ENCODE measurements at regions not wholly inside any gene's neighbourhood (a gene's known extent, or its start where the extent isn't known, plus 50 kb on each side); places are given as distances from the start of the nearest gene placed in this dataset.

- no peak for DNase-seq (ENCODE audit: low spot score)
These were observed 52.5 kb upstream of the TTC29 start for GRCh38 chr4:146998157-146998556.

- no peak for DNase-seq (ENCODE audit: low spot score)
These were observed 58.5 kb upstream of the TTC29 start for GRCh38 chr4:147003956-147004809.

- DNase-seq (ENCODE audit: low spot score): no peak
These were observed 60.6 kb upstream of the TTC29 start for GRCh38 chr4:147006229-147006628.

GRCh38 chr4:147009875-147010274, 64.2 kb upstream of the TTC29 start:
- no peak for DNase-seq (ENCODE audit: low spot score)

- no peak for DNase-seq (ENCODE audit: low spot score)
These were observed 65.7 kb upstream of the TTC29 start for GRCh38 chr4:147011411-147011810.

GRCh38 chr4:147012059-147012707, 66.5 kb upstream of the TTC29 start:
- no peak for DNase-seq (ENCODE audit: low spot score)

GRCh38 chr4:147014946-147015345, 69.3 kb upstream of the TTC29 start:
- no peak for DNase-seq (ENCODE audit: low spot score)

GRCh38 chr4:147015491-147015890, 69.8 kb upstream of the TTC29 start:
- DNase-seq (ENCODE audit: low spot score): no peak

- DNase-seq (ENCODE audit: low spot score): no peak
These were observed 71.4 kb upstream of the TTC29 start for GRCh38 chr4:147017081-147017480.

- peak; percentile 67 for DNase-seq (ENCODE audit: low spot score)
These were observed 73.4 kb upstream of the TTC29 start for GRCh38 chr4:147019091-147019490.

GRCh38 chr4:147020456-147020855, 74.8 kb upstream of the TTC29 start:
- no peak for DNase-seq (ENCODE audit: low spot score)

GRCh38 chr4:147025042-147025441, 79.4 kb upstream of the TTC29 start:
- no peak for DNase-seq (ENCODE audit: low spot score)

- DNase-seq (ENCODE audit: low spot score): no peak
These were observed 83.6 kb upstream of the TTC29 start for GRCh38 chr4:147029296-147029695.

- DNase-seq (ENCODE audit: low spot score): peak; percentile 65
These were observed 88.7 kb upstream of the TTC29 start for GRCh38 chr4:147034372-147034771.

GRCh38 chr4:147037069-147037468, 91.4 kb upstream of the TTC29 start:
- DNase-seq (ENCODE audit: low spot score): no peak

GRCh38 chr4:147039976-147040575, 94.4 kb upstream of the TTC29 start:
- no peak for DNase-seq (ENCODE audit: low spot score)

GRCh38 chr4:147040874-147041273, 95.2 kb upstream of the TTC29 start:
- DNase-seq (ENCODE audit: low spot score): no peak

GRCh38 chr4:147041376-147041775, 95.7 kb upstream of the TTC29 start:
- no peak for DNase-seq (ENCODE audit: low spot score)

GRCh38 chr4:147042046-147042445, 96.4 kb upstream of the TTC29 start:
- DNase-seq (ENCODE audit: low spot score): no peak

- no peak for DNase-seq (ENCODE audit: low spot score)
These were observed 98.6 kb upstream of the TTC29 start for GRCh38 chr4:147044241-147044640.

- no peak for DNase-seq (ENCODE audit: low spot score)
These were observed 104.3 kb upstream of the TTC29 start for GRCh38 chr4:147049946-147050345.

GRCh38 chr4:147050356-147050765, 104.7 kb upstream of the TTC29 start:
- peak; percentile 21 for DNase-seq (ENCODE audit: low spot score)

- no peak for DNase-seq (ENCODE audit: low spot score)
These were observed 106.7 kb upstream of the TTC29 start for GRCh38 chr4:147052361-147052760.
